Stimulated activated CD4-positive, alpha-beta T cell treated with anti-CD3 and anti-CD28 coated beads, Interleukin-2, amount 100 ng/mL, for 24 hours (primary cell): ENCODE measurements at regions not wholly inside any gene's neighbourhood (a gene's known extent, or its start where the extent isn't known, plus 50 kb on each side); places are given as distances from the start of the nearest gene placed in this dataset.
"Not testable (repeated sequence)": the region's sequence is repeated elsewhere in the genome, so short reads cannot be mapped to it uniquely, and the experiment has no call there.

ENCODE experiments used
- DNase-seq, 2 donors: peaks; one replicate each; pipeline ENCODE4 v3.0.0-alpha.2; 2020

- no peak for DNase-seq
Measured at GRCh38 chr2:153420394-153420793, 58.2 kb downstream of the RPRM start.

- DNase-seq, result no peak
Measured at GRCh38 chr2:153417077-153417476, 61.5 kb downstream of the RPRM start.

GRCh38 chr2:153416071-153416470 lies 62.5 kb downstream of the RPRM start:
- DNase-seq, result no peak

GRCh38 chr2:153408710-153409385 lies 69.7 kb downstream of the RPRM start:
- DNase-seq, result no peak

- no peak for DNase-seq
Measured at GRCh38 chr2:153405196-153405595, 73.4 kb downstream of the RPRM start.

- DNase-seq, result no peak
Measured at GRCh38 chr2:153404792-153405191, 73.8 kb downstream of the RPRM start.

- DNase-seq, result no peak
Measured at GRCh38 chr2:153403940-153404339, 74.6 kb downstream of the RPRM start.

GRCh38 chr2:153403352-153403751 lies 75.2 kb downstream of the RPRM start:
- DNase-seq, result not testable (repeated sequence)

GRCh38 chr2:153394686-153395085 lies 83.9 kb downstream of the RPRM start:
- DNase-seq, result no peak

- no peak for DNase-seq
Measured at GRCh38 chr2:153394247-153394646, 84.3 kb downstream of the RPRM start.

GRCh38 chr2:153393518-153393917 lies 85.0 kb downstream of the RPRM start:
- no peak for DNase-seq

GRCh38 chr2:153391131-153391530 lies 87.4 kb downstream of the RPRM start:
- DNase-seq, result no peak

GRCh38 chr2:153388246-153388645 lies 90.3 kb downstream of the RPRM start:
- DNase-seq, result no peak

GRCh38 chr2:153387203-153387602 lies 91.4 kb downstream of the RPRM start:
- no peak for DNase-seq

- no peak for DNase-seq
Measured at GRCh38 chr2:153386481-153386897, 92.1 kb downstream of the RPRM start.

GRCh38 chr2:153373510-153374279 lies 104.9 kb downstream of the RPRM start:
- DNase-seq, result no peak

GRCh38 chr2:153360239-153360638 lies 118.3 kb downstream of the RPRM start:
- DNase-seq, result no peak

GRCh38 chr2:153354377-153354776 lies 124.2 kb downstream of the RPRM start:
- no peak for DNase-seq

GRCh38 chr2:153349603-153350002 lies 129.0 kb downstream of the RPRM start:
- DNase-seq, result no peak

- no peak for DNase-seq
Measured at GRCh38 chr2:153347818-153348495, 130.6 kb downstream of the RPRM start.

GRCh38 chr2:153320879-153321278 lies 157.7 kb downstream of the RPRM start:
- DNase-seq, result no peak

- DNase-seq, result no peak
Measured at GRCh38 chr2:153311432-153311831, 167.1 kb downstream of the RPRM start.

- DNase-seq, result no peak
Measured at GRCh38 chr2:153308466-153308865, 170.1 kb downstream of the RPRM start.

- DNase-seq, result no peak
Measured at GRCh38 chr2:153307223-153307622, 171.3 kb downstream of the RPRM start.
